Fibroblast of lung (primary cell): ENCODE measurements at regions not wholly inside any gene's neighbourhood (a gene's known extent, or its start where the extent isn't known, plus 50 kb on each side); places are given as distances from the start of the nearest gene placed in this dataset.

Source experiments
- CTCF ChIP-seq, 2 donors: IDR thresholded peaks in 1 of 2; conservative IDR thresholded peaks in 1 of 2; 1 replicate in 1 of 2; 2 replicates in 1 of 2; pipeline ENCODE4 v1.5.1; 2011 to 2012; ENCODE audit warnings: low read length in 2 of 2, control low read depth in 1 of 2, inconsistent platforms in 1 of 2, low read depth in 1 of 2, mild to moderate bottlenecking in 1 of 2
- EZH2 ChIP-seq: IDR thresholded peaks from 2 replicates; pipeline ENCODE4 v1.5.1; 2012; ENCODE audit warnings: low read length, control low read depth, mild to moderate bottlenecking; ENCODE audit errors: missing control alignments

GRCh38 chr4:155042014-155042413 is 166.4 kb upstream of the NPY2R start:
- TF ChIP-seq CTCF (conservative IDR thresholded peaks at IDR 0.05 in 1 of 2, IDR thresholded peaks at IDR 0.05 in 1 of 2; ENCODE audit: low read depth in 1 of 2, low read length in 2 of 2) (no peak), EZH2 (no peak)
